ENCODE measurements at regions not wholly inside any gene's neighbourhood (a gene's known extent, or its start where the extent isn't known, plus 50 kb on each side); places are given as distances from the start of the nearest gene placed in this dataset.
"Not testable (repeated sequence)": the region's sequence is repeated elsewhere in the genome, so short reads cannot be mapped to it uniquely, and the experiment has no call there.

DNA sequence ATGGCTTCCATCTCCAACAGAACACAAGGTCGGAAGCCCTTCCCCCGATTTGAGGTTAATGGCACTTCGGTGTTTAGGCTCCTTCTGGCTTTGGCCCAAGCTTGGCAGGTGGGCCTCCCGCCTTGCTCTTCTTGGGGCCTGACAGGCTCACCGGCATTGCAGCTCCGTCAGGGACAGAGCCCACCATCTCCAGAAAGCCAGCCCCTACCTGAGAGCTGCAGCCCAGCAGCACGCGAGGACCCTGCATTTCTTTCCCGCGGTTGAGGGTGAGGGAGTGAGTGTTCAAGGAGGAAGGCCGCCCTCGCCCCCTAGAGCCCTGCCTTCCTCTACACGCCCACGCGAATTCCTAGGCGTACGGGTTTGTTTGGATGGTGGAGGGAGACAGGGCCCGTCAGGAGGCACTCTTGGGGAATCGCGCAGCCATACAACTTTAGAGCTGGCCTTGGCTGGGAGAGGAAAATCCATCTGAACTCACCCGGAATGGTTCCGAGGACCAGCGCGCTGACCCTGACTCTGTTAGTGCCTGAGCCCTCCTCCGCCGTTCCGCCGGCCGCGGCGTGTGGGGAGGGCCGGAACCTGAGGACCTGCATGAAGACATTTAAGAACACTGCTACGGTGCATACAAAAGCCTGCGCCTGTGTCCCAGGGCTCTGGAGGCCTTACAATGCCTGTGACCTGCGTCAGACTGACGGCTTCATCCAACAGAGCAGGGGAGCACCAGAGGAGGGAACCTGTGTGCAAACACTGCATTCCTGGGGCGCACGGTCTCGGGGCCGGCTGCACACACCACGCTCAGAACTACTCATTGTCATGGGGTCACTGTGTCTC is 73.8 kb downstream of the MRPL36 start:
- H3K4me1 Mint-ChIP-seq (ENCODE audit: low read depth), result no peaks in the 10 kb centered on the region
- H3K27ac Mint-ChIP-seq, result no peak overlapping the region
- intact Hi-C loops (cut with micrococcal nuclease), result no loop called here
- H3K9me3 Mint-ChIP-seq, result no peaks in the 10 kb centered on the region
- H3K27me3 Mint-ChIP-seq, result peaks cover 32% of the 10 kb centered on the region
- no peak overlapping the region for H3K4me3 Mint-ChIP-seq
- H3K36me3 Mint-ChIP-seq (ENCODE audit: low read depth), result no peaks in the 10 kb centered on the region

DNA sequence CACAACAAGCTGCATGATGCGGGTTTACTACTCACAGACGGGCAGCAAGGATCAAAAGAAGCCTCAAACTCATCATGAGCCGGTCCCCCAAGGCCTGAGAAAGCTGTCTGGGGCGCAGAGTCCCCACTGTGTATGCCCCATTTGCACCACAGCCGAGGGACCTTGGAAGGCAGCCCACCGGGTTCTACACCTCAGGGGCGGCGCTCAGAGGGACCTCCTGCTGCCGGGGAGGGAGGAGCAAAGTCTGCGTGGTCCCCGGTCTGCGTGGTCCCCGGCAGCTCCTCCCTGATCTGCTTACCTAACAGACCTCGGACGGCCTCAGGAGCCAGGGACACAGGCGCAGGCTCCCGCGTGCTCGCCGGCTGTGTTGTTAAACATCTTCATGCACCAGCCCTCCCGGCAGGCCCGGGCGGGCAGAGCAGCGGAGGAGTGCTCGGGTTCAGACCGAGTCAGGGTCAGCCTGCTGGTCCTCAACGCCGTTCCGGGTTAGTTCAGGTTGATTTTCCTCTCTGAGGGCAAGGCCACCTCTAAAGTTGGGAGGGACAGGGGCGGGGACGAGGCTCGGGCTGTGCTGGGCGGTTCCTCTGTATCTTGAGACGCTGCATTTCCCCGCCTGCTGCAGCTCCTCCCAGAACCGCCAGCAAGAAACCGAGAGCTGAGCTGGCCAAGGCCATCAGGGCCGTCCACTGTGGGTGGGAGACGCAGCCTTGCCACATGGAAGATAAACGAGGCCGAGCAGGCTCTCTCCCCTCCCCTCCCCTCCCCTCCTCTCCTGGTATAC is 74.6 kb downstream of the MRPL36 start:
- no peak overlapping the region for H3K4me3 Mint-ChIP-seq
- peaks cover 35% of the 10 kb centered on the region for H3K27me3 Mint-ChIP-seq
- intact Hi-C loops (cut with micrococcal nuclease), result no loop called here

DNA sequence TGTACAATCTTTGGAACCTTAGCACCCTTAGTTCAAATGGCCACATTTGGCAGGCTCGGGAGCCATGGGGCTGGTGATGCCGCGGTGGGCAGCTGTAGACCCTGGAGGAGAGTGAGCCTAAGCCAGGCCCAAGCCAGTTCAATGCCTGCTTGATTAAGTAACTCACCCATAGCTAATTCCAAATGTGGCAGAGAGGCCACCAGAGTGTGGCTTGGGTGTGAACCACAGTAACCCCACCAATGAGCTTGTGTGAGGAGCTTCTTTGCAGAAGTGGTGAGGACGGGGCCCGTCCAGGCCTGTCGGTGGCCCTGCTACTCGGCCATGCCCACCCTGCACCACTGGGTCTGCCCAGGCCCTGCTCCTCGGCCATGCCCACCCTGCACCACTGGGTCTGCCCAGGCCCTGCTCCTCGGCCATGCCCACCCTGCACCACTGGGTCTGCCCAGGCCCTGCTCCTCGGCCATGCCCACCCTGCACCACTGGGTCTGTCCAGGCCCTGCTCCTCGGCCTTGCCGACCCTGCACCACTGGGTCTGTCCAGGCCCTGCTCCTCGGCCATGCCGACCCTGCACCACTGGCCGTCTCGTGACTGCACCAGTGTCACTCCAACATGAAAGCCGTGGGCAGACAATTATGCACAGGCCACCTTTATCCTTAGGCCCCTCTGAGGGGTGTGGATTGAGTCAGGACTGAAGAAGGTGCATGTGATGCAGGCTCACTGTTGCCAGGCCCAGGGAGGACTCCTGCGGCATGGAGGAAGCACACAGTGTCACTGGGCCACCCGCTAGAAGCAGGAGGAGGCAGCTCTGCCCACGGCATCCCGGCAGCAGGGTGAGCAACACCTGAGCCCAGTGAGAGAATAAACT is 75.4 kb downstream of the MRPL36 start:
- H3K36me3 Mint-ChIP-seq (ENCODE audit: low read depth), result no peaks in the 10 kb centered on the region
- intact Hi-C loops (cut with micrococcal nuclease), result no loop called here
- H3K9me3 Mint-ChIP-seq, result peaks cover 16% of the 10 kb centered on the region
- no peaks in the 10 kb centered on the region for H3K4me1 Mint-ChIP-seq (ENCODE audit: low read depth)
- peaks cover 35% of the 10 kb centered on the region for H3K27me3 Mint-ChIP-seq
- H3K4me3 Mint-ChIP-seq, result no peak overlapping the region
- no peak overlapping the region for H3K27ac Mint-ChIP-seq

More for the DNA sequence above, 74.6 kb downstream of the MRPL36 start:
- Mint-ChIP-seq H3K4me1 (ENCODE audit: low read depth) (no peaks in the 10 kb centered on the region), H3K27ac (no peak overlapping the region), H3K36me3 (ENCODE audit: low read depth) (no peaks in the 10 kb centered on the region), H3K9me3 (peaks cover 8% of the 10 kb centered on the region)

DNA sequence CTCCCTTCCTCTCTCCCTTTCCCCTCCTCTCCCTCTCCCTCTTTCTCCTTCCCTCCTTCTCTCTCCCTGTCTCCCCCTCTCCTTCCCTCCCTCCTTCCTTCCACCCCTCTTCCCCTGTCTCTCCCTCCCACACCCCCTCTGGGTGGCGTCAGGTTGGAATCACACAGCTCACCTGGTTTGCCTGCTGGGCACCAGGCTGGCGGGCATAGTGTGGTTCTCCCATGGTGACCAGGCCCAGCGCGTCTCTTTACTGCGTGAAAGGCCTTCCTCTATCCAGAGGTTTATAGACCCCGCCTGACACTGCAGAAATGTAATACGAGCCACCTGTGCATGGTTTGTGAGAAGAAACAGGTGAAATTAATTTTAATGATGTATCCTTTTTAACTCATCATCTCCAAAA is 76.2 kb downstream of the MRPL36 start:
- Mint-ChIP-seq H3K36me3 (ENCODE audit: low read depth) (no peaks in the 10 kb centered on the region), H3K4me3 (no peak overlapping the region), H3K27me3 (peaks cover 35% of the 10 kb centered on the region), H3K9me3 (peaks cover 23% of the 10 kb centered on the region), H3K27ac (no peak overlapping the region), H3K4me1 (ENCODE audit: low read depth) (no peaks in the 10 kb centered on the region)
- intact Hi-C loops (cut with micrococcal nuclease), result no loop called here

DNA sequence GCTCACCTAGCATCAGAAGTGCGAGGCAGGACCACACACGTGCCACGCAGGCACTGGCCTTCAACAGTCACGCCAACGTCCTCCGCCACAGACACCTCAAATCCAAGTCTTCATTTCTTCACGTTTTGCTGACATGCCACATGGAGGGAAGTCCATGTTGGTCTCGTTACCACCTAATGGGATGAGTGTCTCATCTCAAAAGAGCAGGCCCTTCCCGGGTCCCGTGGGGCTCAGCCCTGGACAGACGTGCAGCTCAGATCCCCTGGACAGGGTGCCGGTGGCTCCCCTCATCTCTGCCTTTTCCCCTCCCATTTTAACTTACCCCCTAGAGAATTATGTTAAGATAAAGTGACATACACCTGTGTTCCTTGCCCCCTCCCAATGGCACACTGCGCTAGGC is 76.8 kb downstream of the MRPL36 start:
- Mint-ChIP-seq H3K27me3 (peaks cover 36% of the 10 kb centered on the region), H3K4me3 (no peak overlapping the region), H3K36me3 (ENCODE audit: low read depth) (no peaks in the 10 kb centered on the region), H3K4me1 (ENCODE audit: low read depth) (no peaks in the 10 kb centered on the region), H3K9me3 (peaks cover 29% of the 10 kb centered on the region), H3K27ac (no peak overlapping the region)
- intact Hi-C loops (cut with micrococcal nuclease), result no loop called here

DNA sequence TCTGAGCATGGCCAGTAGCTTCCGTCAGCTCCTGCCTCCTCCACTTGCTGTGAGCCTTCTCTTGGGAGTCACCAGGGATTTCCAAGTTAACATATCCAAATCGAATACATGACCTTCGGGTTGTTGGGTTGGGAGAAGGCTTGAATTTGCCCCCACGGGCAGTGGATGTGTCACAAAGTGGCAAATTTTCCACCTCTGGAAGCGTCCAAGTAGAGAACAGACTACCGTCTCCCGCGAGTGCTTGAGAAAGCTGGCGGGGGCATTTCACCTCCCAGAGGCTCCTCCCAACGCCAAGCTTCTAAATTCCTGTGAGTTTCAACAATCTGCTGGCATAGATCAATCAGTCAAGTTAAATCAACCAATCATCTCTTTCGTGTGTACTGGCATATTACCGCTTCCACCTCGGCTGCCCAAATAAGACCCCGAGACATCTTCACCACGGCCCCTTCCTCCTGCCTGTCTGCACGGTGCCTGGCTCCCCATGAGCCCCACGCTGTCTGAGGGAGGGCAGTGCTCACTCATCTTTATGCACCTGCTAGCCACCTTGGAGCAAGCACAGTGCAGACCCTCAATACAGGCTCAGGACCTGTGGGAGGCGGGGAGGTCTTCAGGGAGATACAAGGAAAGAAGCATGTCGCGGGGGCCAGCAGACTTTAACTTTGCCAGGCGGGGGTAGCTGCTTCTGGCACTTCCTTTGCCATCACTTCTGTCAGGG is 79.1 kb downstream of the MRPL36 start:
- no peaks in the 10 kb centered on the region for H3K36me3 Mint-ChIP-seq (ENCODE audit: low read depth)
- no peak overlapping the region for H3K27ac Mint-ChIP-seq
- peaks cover 22% of the 10 kb centered on the region for H3K27me3 Mint-ChIP-seq
- H3K4me1 Mint-ChIP-seq (ENCODE audit: low read depth), result no peaks in the 10 kb centered on the region
- no peak overlapping the region for H3K4me3 Mint-ChIP-seq
- H3K9me3 Mint-ChIP-seq, result peaks cover 31% of the 10 kb centered on the region
- intact Hi-C loops (cut with micrococcal nuclease), result no loop called here

DNA sequence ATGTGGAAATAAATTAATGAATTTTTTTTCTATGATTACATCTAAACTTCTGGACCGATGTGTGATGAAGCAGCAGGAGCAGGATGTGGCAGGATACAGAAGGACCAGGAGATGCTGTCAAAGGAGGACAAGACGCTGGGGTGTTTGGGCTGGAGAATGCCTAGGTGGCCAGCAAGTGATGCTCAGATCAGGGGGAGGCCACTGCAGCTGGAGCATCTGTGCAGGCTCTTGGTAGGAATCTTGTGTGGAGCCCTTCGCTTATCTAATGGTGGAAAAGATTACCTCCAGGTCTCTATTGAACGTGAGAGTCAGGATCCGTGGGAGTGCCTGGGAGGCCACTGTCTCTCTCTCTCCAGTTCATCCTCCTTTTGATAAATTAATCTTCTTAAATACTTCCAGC is 79.8 kb downstream of the MRPL36 start:
- Mint-ChIP-seq H3K4me3 (no peak overlapping the region), H3K36me3 (ENCODE audit: low read depth) (no peaks in the 10 kb centered on the region), H3K27me3 (peaks cover 15% of the 10 kb centered on the region), H3K9me3 (peaks cover 31% of the 10 kb centered on the region), H3K27ac (no peak overlapping the region), H3K4me1 (ENCODE audit: low read depth) (no peaks in the 10 kb centered on the region)
- intact Hi-C loops (cut with micrococcal nuclease), result no loop called here

DNA sequence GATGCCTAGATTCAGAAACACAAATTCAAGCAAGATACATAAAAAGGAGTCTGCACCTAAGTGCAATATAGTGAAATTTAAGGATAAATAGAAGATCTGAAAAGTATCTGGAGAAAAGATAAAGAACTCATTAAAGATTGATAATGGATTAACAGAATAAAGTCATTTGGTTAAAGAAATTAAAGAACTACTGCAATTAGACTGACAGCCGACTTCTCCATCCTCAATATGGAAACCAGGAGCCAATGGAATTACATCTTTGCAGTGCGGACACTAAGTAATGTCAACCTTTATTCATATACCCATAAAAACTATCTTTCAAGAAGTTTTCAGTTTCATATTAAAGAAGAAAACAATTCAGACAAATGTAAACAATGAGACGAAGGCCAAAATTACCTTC is 81.0 kb downstream of the MRPL36 start:
- Mint-ChIP-seq H3K27ac (no peak overlapping the region), H3K9me3 (peaks cover 31% of the 10 kb centered on the region), H3K27me3 (peaks cover 9% of the 10 kb centered on the region), H3K4me1 (ENCODE audit: low read depth) (no peaks in the 10 kb centered on the region), H3K4me3 (no peak overlapping the region), H3K36me3 (ENCODE audit: low read depth) (no peaks in the 10 kb centered on the region)
- intact Hi-C loops (cut with micrococcal nuclease), result no loop called here

DNA sequence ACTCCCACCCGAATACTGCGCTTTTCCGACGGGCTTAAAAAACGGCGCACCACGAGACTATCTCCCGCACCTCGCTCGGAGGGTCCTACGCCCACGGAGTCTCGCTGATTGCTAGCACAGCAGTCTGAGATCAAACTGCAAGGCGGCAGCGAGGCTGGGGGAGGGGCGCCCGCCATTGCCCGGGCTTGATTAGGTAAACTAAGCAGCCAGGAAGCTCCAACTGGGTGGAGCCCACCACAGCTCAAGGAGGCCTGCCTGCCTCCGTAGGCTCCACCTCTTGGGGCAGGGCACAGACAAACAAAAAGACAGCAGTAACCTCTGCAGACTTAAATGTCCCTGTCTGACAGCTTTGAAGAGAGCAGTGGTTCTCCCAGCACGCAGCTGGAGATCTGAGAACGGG is 89.5 kb downstream of the MRPL36 start:
- H3K36me3 Mint-ChIP-seq (ENCODE audit: low read depth); H3K4me1 Mint-ChIP-seq (ENCODE audit: low read depth); H3K4me3 Mint-ChIP-seq; H3K9me3 Mint-ChIP-seq; intact Hi-C loops (cut with micrococcal nuclease); H3K27ac Mint-ChIP-seq: not testable (repeated sequence)
- peaks cover 23% of the 10 kb centered on the region for H3K27me3 Mint-ChIP-seq

DNA sequence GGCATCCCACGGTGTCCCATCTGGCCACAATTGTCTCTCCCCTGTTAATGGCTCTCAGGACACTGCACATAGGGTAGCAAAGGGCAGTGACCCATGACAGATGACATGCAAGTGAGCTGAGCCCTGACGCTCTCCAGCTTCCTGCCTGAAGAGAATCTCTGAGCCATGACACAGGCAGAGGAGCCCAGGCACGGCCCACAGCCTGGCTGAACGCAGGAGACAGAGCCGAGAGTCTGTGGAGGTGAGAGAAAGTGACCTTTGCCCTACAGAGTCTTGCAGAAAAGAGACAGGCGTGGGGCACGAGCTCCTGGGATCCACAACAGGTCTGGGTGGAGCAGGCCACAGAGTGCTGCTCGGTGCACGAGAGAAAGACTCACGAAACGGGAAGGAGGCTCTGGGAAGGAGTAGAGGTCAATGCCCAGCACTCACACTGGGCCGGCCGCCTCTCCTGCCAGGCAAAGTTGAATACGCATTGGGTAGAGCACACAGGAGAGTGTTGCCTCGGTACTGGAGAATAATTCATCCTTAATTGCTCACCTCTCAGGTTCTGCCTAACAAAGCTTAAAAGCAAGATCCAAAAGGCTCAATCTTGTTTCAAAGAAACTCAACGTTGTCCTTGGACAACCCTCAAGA is 90.3 kb downstream of the MRPL36 start:
- intact Hi-C loops (cut with micrococcal nuclease), result no loop called here
- no peaks in the 10 kb centered on the region for H3K4me1 Mint-ChIP-seq (ENCODE audit: low read depth)
- no peaks in the 10 kb centered on the region for H3K36me3 Mint-ChIP-seq (ENCODE audit: low read depth)
- H3K4me3 Mint-ChIP-seq, result no peak overlapping the region
- peaks cover 23% of the 10 kb centered on the region for H3K27me3 Mint-ChIP-seq
- no peaks in the 10 kb centered on the region for H3K9me3 Mint-ChIP-seq
- no peak overlapping the region for H3K27ac Mint-ChIP-seq

DNA sequence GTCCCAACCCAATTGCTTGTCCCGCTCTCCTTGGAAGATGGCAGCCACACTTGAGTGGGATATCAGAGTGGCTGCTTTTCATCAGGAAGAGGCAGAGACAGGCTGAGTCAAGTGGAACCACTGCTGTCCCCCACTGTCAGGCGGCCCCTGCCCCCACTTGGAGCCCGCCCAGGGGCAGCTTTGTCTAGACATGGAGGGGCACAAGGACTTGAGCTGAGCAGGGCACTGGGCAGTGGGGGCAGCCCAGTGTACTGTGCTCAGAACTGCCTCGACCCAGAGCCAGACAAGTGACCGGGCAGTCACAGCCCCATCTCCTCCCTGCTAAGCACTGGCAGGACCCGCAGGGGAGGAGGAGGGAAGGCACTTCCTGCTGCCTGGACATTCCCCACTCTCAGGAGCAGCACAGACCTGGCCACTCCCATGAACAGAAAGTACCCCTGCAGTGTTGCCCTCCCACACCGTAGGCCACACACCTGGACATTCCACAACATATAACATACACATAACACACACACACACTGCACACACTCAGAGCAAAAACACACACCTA is 91.0 kb downstream of the MRPL36 start:
- H3K27me3 Mint-ChIP-seq, result peaks cover 23% of the 10 kb centered on the region
- no peaks in the 10 kb centered on the region for H3K9me3 Mint-ChIP-seq
- H3K4me1 Mint-ChIP-seq (ENCODE audit: low read depth), result no peaks in the 10 kb centered on the region
- H3K27ac Mint-ChIP-seq, result no peak overlapping the region
- intact Hi-C loops (cut with micrococcal nuclease), result no loop called here
- H3K4me3 Mint-ChIP-seq, result no peak overlapping the region
- H3K36me3 Mint-ChIP-seq (ENCODE audit: low read depth), result no peaks in the 10 kb centered on the region

DNA sequence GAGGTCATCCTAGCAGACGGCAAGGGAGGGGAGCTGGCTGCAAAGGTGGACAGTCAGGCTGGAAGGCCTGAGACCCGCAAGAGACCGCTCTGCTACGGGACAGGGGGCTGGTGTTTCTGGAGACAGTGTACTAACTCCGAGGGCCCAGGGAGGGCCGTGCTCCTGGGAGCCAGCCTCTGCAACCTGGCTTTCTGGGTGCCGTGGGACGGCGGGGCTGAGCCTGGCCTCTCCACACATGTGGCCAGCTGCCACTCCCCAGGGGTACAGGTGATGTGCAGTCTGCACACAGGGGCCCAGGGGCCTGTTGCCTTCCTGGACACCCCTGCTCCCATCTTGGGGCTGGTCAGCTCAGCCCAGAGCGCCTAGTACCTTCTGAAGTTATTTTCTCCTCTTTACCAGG is 92.2 kb downstream of the MRPL36 start:
- peaks cover 23% of the 10 kb centered on the region for H3K27me3 Mint-ChIP-seq
- H3K4me1 Mint-ChIP-seq (ENCODE audit: low read depth), result no peaks in the 10 kb centered on the region
- no peaks in the 10 kb centered on the region for H3K9me3 Mint-ChIP-seq
- intact Hi-C loops (cut with micrococcal nuclease), result no loop called here
- H3K27ac Mint-ChIP-seq, result no peak overlapping the region
- H3K4me3 Mint-ChIP-seq, result no peak overlapping the region
- no peaks in the 10 kb centered on the region for H3K36me3 Mint-ChIP-seq (ENCODE audit: low read depth)

DNA sequence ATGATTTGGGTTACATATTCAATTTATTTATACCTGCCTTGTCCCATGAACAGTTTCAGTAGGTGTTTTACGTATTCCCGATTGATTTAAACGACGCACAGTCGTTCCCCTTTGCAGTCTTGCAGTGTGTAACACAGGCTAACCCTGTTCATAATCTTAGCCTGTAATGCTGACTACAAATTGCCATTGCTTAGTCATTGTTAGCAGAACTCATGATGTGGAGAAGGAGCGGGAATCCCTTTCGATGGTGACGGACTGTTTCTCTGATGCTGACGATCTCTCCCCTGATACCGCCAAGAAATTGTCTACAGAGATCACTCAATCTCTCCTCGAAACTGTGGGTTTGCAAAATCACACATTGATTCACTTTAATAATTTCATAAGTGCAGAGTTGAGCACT is 93.2 kb downstream of the MRPL36 start:
- Mint-ChIP-seq H3K27me3 (peaks cover 23% of the 10 kb centered on the region), H3K36me3 (ENCODE audit: low read depth) (no peaks in the 10 kb centered on the region), H3K9me3 (no peaks in the 10 kb centered on the region), H3K4me1 (ENCODE audit: low read depth) (no peaks in the 10 kb centered on the region), H3K27ac (no peak overlapping the region), H3K4me3 (no peak overlapping the region)
- intact Hi-C loops (cut with micrococcal nuclease), result no loop called here
